WTC11 (cell line): ENCODE measurements at regions not wholly inside any gene's neighbourhood (a gene's known extent, or its start where the extent isn't known, plus 50 kb on each side); places are given as distances from the start of the nearest gene placed in this dataset.
"Not testable (repeated sequence)": the region's sequence is repeated elsewhere in the genome, so short reads cannot be mapped to it uniquely, and the experiment has no call there.

Experiments used
- ATAC-seq: fragments of 200-7000 bp; cut with Tn5 transposase; 2 replicates; pipeline ENCODE4 v1.10.0; 2021; ENCODE audit warnings: mild to moderate bottlenecking, moderate library complexity
- CTCF ChIA-PET: fragments of 300-600 bp; sonication (Branson Sonifier 250); formaldehyde crosslinking; loops from one replicate; lab custom pipeline; 2021; ENCODE audit warnings: antibody characterized with exemption; lab: Charles Lee
- POLR2A ChIA-PET: fragments of 350-600 bp; sonication (Branson Sonifier 250); formaldehyde crosslinking; loops from one replicate; lab custom pipeline; 2021; ENCODE audit warnings: antibody characterized with exemption; lab: Charles Lee
- DNase-seq: peaks from one replicate; pipeline ENCODE4 v3.0.0; 2021; ENCODE audit warnings: low spot score
- H3K27ac Mint-ChIP-seq: 2 replicates; pipeline ENCODE4 v1.8.0; 2021; ENCODE audit warnings: mixed read lengths
- H3K27me3 Mint-ChIP-seq: 2 replicates; pipeline ENCODE4 v1.8.0; 2021; ENCODE audit warnings: low read depth, mild to moderate bottlenecking, moderate library complexity, mixed read lengths
- H3K36me3 Mint-ChIP-seq: 2 replicates; pipeline ENCODE4 v1.8.0; 2021; ENCODE audit warnings: mixed read lengths
- H3K4me1 Mint-ChIP-seq: 2 replicates; pipeline ENCODE4 v1.8.0; 2022; ENCODE audit warnings: mixed read lengths
- H3K4me3 Mint-ChIP-seq: 2 replicates; pipeline ENCODE4 v1.8.0; 2021; ENCODE audit warnings: mild to moderate bottlenecking, moderate library complexity, mixed read lengths
- H3K9me3 Mint-ChIP-seq: 2 replicates; pipeline ENCODE4 v1.8.0; 2021; ENCODE audit warnings: mixed read lengths
- ELF4 ChIP-seq: sonication (generic); formaldehyde crosslinking; IDR thresholded peaks from 2 replicates; pipeline ENCODE4 v1.8.1; 2022; ENCODE audit warnings: low read depth, mild to moderate bottlenecking, moderate library complexity, missing genetic modification reagents
- FOXP1 ChIP-seq: sonication (generic); formaldehyde crosslinking; IDR thresholded peaks from 2 replicates; pipeline ENCODE4 v1.8.0; 2022; ENCODE audit warnings: missing genetic modification reagents, mild to moderate bottlenecking, moderate library complexity, borderline replicate concordance
- HMGA2 ChIP-seq: fragments of 250-450 bp; sonication (Bioruptor Pico); IDR thresholded peaks from 2 replicates; pipeline ENCODE4 v1.4.0; 2021; ENCODE audit warnings: mild to moderate bottlenecking, moderate library complexity
- MXD4 ChIP-seq: fragments of 250-450 bp; sonication (Bioruptor Pico); IDR thresholded peaks from 2 replicates; pipeline ENCODE4 v1.8.0; 2021; ENCODE audit warnings: mild to moderate bottlenecking, moderate library complexity, borderline replicate concordance
- MYBL2 ChIP-seq: sonication (generic); formaldehyde crosslinking; IDR thresholded peaks from 2 replicates; pipeline ENCODE4 v1.8.1; 2023; ENCODE audit warnings: mild to moderate bottlenecking, moderate library complexity, missing genetic modification reagents
- PRRX2 ChIP-seq: fragments of 250-450 bp; sonication (Bioruptor Pico); IDR thresholded peaks from 2 replicates; pipeline ENCODE4 v1.8.0; 2021; ENCODE audit warnings: mild to moderate bottlenecking
- SMAD4 ChIP-seq: sonication (generic); formaldehyde crosslinking; IDR thresholded peaks from 2 replicates; pipeline ENCODE4 v1.8.0; 2022; ENCODE audit warnings: mild to moderate bottlenecking, missing genetic modification reagents
- TP53 ChIP-seq: sonication (generic); formaldehyde crosslinking; IDR thresholded peaks from 2 replicates; pipeline ENCODE4 v1.8.1; 2023; ENCODE audit warnings: mild to moderate bottlenecking, missing genetic modification reagents
- ZBTB21 ChIP-seq: sonication (generic); formaldehyde crosslinking; IDR thresholded peaks from 2 replicates; pipeline ENCODE4 v1.8.1; 2023; ENCODE audit warnings: mild to moderate bottlenecking, missing genetic modification reagents, borderline replicate concordance
- ZNF219 ChIP-seq: sonication (generic); formaldehyde crosslinking; IDR thresholded peaks from 2 replicates; pipeline ENCODE4 v1.8.0; 2023; ENCODE audit warnings: missing genetic modification reagents, mild to moderate bottlenecking, borderline replicate concordance
- ZNF425 ChIP-seq: fragments of 250-450 bp; sonication (Bioruptor Pico); conservative IDR thresholded peaks from 2 replicates; pipeline ENCODE4 v1.9.0; 2021; ENCODE audit warnings: mild to moderate bottlenecking
- TF ChIP-seq, protein P1 (sequence below): fragments of 250-450 bp; sonication (Bioruptor Pico); IDR thresholded peaks from 2 replicates; pipeline ENCODE4 v1.9.0; 2021; ENCODE audit warnings: mild to moderate bottlenecking
- TF ChIP-seq, protein P2 (sequence below): sonication (generic); formaldehyde crosslinking; IDR thresholded peaks from 2 replicates; pipeline ENCODE4 v1.8.1; 2023; ENCODE audit warnings: mild to moderate bottlenecking, missing genetic modification reagents
- TF ChIP-seq, protein P3 (sequence below): fragments of 250-450 bp; sonication (Bioruptor Pico); IDR thresholded peaks from 2 replicates; pipeline ENCODE4 v1.8.0; 2021; ENCODE audit warnings: mild to moderate bottlenecking
- TF ChIP-seq, protein P4 (sequence below): sonication (generic); formaldehyde crosslinking; IDR thresholded peaks from 2 replicates; pipeline ENCODE4 v1.8.1; 2023; ENCODE audit warnings: mild to moderate bottlenecking, missing genetic modification reagents
- TF ChIP-seq, protein P5 (sequence below): sonication (generic); formaldehyde crosslinking; IDR thresholded peaks from 2 replicates; pipeline ENCODE4 v1.8.0; 2022; ENCODE audit warnings: mild to moderate bottlenecking, missing genetic modification reagents
- TF ChIP-seq, protein P6 (sequence below): sonication (generic); formaldehyde crosslinking; IDR thresholded peaks from 2 replicates; pipeline ENCODE4 v1.8.0; 2022; ENCODE audit warnings: mild to moderate bottlenecking, missing genetic modification reagents

DNA sequence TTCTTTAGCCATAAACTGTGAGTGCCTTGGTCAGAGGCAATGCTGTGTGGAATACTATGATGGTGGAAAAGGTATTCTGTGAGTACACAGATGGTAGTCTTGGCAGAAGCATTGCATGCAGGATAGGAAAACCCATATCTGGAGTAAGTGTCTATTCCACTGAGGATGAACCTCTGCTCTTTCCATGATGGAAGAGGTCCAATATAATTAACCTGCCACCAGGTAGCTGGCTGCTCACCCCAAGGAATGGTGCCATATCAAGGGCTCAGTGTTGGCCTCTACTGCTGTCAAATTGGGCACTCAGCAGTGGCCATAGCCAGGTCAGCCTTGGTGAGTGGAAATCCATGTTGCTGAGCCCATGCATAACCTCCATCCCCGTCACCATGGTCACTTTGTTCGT, 138.1 kb upstream of the KCND3 start:
- H3K27me3 Mint-ChIP-seq, POLR2A ChIA-PET, H3K4me1 Mint-ChIP-seq, H3K27ac Mint-ChIP-seq, H3K4me3 Mint-ChIP-seq, CTCF ChIA-PET, H3K36me3 Mint-ChIP-seq, DNase-seq, ATAC-seq: not testable (repeated sequence)
- peaks cover 37% of the 10 kb centered on the region for H3K9me3 Mint-ChIP-seq

DNA sequence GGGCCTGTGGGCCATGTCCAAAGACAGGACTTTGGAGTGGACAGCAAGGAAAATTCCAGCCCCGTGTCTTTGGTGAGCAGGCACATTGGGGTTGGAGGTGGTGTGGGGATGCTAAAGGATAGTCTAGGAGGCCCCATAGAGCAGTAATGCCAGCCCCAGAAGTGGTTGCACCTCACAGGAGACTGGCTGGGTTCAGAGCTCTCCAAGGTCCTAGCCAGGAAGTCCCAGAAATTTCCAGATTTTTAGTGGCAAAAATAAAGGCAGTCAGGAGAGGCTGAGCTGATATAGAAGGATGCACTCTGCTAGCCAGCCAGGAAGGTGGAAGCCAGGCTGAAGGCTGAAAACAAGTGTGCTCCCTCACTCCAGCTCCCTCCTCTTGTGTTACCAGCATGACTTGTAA, 144.0 kb upstream of the KCND3 start:
- H3K27me3 Mint-ChIP-seq, result no peaks in the 10 kb centered on the region; the same call in 1 of the 2 replicates
- H3K4me3 Mint-ChIP-seq, result no peak overlapping the region
- TF ChIP-seq, protein P1, sequence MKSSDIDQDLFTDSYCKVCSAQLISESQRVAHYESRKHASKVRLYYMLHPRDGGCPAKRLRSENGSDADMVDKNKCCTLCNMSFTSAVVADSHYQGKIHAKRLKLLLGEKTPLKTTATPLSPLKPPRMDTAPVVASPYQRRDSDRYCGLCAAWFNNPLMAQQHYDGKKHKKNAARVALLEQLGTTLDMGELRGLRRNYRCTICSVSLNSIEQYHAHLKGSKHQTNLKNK (CRISPR knock-in tag), result no peak
- TF ChIP-seq MXD4 (no peak), ZNF425 (CRISPR knock-in tag) (no peak), MYBL2 (CRISPR knock-in tag) (no peak), ZNF219 (CRISPR knock-in tag) (no peak), ELF4 (CRISPR knock-in tag) (no peak)
- TF ChIP-seq, protein P2, sequence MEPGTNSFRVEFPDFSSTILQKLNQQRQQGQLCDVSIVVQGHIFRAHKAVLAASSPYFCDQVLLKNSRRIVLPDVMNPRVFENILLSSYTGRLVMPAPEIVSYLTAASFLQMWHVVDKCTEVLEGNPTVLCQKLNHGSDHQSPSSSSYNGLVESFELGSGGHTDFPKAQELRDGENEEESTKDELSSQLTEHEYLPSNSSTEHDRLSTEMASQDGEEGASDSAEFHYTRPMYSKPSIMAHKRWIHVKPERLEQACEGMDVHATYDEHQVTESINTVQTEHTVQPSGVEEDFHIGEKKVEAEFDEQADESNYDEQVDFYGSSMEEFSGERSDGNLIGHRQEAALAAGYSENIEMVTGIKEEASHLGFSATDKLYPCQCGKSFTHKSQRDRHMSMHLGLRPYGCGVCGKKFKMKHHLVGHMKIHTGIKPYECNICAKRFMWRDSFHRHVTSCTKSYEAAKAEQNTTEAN, result no peak
- TF ChIP-seq, protein P3, sequence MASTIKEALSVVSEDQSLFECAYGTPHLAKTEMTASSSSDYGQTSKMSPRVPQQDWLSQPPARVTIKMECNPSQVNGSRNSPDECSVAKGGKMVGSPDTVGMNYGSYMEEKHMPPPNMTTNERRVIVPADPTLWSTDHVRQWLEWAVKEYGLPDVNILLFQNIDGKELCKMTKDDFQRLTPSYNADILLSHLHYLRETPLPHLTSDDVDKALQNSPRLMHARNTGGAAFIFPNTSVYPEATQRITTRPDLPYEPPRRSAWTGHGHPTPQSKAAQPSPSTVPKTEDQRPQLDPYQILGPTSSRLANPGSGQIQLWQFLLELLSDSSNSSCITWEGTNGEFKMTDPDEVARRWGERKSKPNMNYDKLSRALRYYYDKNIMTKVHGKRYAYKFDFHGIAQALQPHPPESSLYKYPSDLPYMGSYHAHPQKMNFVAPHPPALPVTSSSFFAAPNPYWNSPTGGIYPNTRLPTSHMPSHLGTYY (CRISPR knock-in tag), result no peak
- no peaks in the 10 kb centered on the region for H3K4me1 Mint-ChIP-seq
- no peaks in the 10 kb centered on the region for H3K36me3 Mint-ChIP-seq
- CTCF ChIA-PET, result no interaction called here
- no peak overlapping the region for H3K27ac Mint-ChIP-seq
- ATAC-seq (no peak), DNase-seq (no peak)
- H3K9me3 Mint-ChIP-seq, result peaks cover 20% of the 10 kb centered on the region
- POLR2A ChIA-PET, result no interaction called here

DNA sequence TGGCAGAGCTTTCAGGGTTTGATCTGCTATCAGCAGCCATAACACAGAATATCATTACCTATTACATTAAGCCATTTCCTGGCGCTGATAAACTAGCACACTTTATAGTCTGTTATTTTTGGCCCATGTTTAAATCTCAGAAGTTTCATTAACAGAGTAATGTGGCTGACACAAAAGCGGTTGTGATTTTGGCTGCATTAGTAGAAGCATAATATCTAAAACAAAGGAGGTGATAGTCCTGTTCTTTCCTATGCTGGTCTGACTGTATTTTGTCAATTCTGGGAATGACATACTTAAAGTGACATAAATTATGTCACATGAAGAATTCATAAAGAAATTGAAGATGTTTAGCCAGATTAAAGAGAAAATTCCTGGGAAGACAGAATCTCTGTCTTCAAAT, 151.3 kb upstream of the KCND3 start:
- Mint-ChIP-seq H3K4me3 (no peak overlapping the region), H3K36me3 (no peaks in the 10 kb centered on the region), H3K4me1 (no peaks in the 10 kb centered on the region), H3K9me3 (no peaks in the 10 kb centered on the region), H3K27ac (no peak overlapping the region), H3K27me3 (no peaks in the 10 kb centered on the region; the same call in 1 of the 2 replicates)
- ChIA-PET POLR2A (no interaction called here), CTCF (no interaction called here)
- TF ChIP-seq MYBL2 (CRISPR knock-in tag) (no peak), FOXP1 (CRISPR knock-in tag) (no peak), TP53 (CRISPR knock-in tag) (no peak), ZBTB21 (CRISPR knock-in tag) (no peak), ZNF219 (CRISPR knock-in tag) (no peak), PRRX2 (no peak), HMGA2 (CRISPR knock-in tag) (no peak), SMAD4 (CRISPR knock-in tag) (no peak)
- TF ChIP-seq, protein P4, sequence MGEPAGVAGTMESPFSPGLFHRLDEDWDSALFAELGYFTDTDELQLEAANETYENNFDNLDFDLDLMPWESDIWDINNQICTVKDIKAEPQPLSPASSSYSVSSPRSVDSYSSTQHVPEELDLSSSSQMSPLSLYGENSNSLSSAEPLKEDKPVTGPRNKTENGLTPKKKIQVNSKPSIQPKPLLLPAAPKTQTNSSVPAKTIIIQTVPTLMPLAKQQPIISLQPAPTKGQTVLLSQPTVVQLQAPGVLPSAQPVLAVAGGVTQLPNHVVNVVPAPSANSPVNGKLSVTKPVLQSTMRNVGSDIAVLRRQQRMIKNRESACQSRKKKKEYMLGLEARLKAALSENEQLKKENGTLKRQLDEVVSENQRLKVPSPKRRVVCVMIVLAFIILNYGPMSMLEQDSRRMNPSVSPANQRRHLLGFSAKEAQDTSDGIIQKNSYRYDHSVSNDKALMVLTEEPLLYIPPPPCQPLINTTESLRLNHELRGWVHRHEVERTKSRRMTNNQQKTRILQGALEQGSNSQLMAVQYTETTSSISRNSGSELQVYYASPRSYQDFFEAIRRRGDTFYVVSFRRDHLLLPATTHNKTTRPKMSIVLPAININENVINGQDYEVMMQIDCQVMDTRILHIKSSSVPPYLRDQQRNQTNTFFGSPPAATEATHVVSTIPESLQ (CRISPR knock-in tag), result no peak
- TF ChIP-seq, protein P5, sequence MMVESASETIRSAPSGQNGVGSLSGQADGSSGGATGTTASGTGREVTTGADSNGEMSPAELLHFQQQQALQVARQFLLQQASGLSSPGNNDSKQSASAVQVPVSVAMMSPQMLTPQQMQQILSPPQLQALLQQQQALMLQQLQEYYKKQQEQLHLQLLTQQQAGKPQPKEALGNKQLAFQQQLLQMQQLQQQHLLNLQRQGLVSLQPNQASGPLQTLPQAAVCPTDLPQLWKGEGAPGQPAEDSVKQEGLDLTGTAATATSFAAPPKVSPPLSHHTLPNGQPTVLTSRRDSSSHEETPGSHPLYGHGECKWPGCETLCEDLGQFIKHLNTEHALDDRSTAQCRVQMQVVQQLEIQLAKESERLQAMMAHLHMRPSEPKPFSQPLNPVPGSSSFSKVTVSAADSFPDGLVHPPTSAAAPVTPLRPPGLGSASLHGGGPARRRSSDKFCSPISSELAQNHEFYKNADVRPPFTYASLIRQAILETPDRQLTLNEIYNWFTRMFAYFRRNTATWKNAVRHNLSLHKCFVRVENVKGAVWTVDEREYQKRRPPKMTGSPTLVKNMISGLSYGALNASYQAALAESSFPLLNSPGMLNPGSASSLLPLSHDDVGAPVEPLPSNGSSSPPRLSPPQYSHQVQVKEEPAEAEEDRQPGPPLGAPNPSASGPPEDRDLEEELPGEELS (CRISPR knock-in tag), result no peak
- TF ChIP-seq, protein P6, sequence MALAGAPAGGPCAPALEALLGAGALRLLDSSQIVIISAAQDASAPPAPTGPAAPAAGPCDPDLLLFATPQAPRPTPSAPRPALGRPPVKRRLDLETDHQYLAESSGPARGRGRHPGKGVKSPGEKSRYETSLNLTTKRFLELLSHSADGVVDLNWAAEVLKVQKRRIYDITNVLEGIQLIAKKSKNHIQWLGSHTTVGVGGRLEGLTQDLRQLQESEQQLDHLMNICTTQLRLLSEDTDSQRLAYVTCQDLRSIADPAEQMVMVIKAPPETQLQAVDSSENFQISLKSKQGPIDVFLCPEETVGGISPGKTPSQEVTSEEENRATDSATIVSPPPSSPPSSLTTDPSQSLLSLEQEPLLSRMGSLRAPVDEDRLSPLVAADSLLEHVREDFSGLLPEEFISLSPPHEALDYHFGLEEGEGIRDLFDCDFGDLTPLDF (CRISPR knock-in tag), result no peak
- TF ChIP-seq, all 79 proteins: peak for 0
- no peak for DNase-seq
- no peak for ATAC-seq
